IMR-90 (cell line): ENCODE measurements at regions not wholly inside any gene's neighbourhood (a gene's known extent, or its start where the extent isn't known, plus 50 kb on each side); places are given as distances from the start of the nearest gene placed in this dataset.

Experiments
- ATAC-seq: fragments of 200-7000 bp; cut with Tn5 transposase; 2 replicates; pipeline ENCODE4 v1.9.1; 2020; ENCODE audit warnings: low read depth, mild to moderate bottlenecking, moderate library complexity
- BruUV-seq: library from RNA; stranded (reverse); fragments of 400-500 nt; replicated peaks from 2 replicates; lab custom pipeline; 2021; lab: Mats Ljungman, UMichigan
- CTCF ChIA-PET: fragments of 300-600 bp; formaldehyde crosslinking; extraction: SDS; loops from one replicate; lab custom pipeline; 2021; ENCODE audit warnings: antibody characterized with exemption; lab: Yijun Ruan, JAX
- POLR2A ChIA-PET: fragments of 300-600 bp; sonication (Branson Sonifier 250); formaldehyde crosslinking; loops from one replicate; lab custom pipeline; 2022; ENCODE audit warnings: antibody characterized with exemption; ENCODE audit not compliant: unreplicated experiment; lab: Charles Lee
- DNase-seq: peaks from one replicate; pipeline ENCODE4 v3.0.0; 2013
- H2AFZ ChIP-seq: replicated peaks from 2 replicates; pipeline ENCODE3; 2013; ENCODE audit warnings: low read length, mild to moderate bottlenecking; ENCODE audit not compliant: poor library complexity
- H2AK5ac ChIP-seq: 2 replicates; pipeline ENCODE4 v1.6.1; 2013; ENCODE audit warnings: low read depth, low read length, inconsistent platforms
- H2AK9ac ChIP-seq: replicated peaks from 2 replicates; pipeline ENCODE3; 2013; ENCODE audit warnings: mild to moderate bottlenecking, low read depth, low read length, moderate library complexity; ENCODE audit not compliant: poor library complexity
- H2BK120ac ChIP-seq: 2 replicates; pipeline ENCODE4 v1.6.1; 2013; ENCODE audit warnings: low read depth, low read length, inconsistent platforms
- H2BK15ac ChIP-seq: 3 replicates; pipeline ENCODE4 v1.6.1; 2013; ENCODE audit warnings: low read depth, low read length, inconsistent platforms
- H2BK20ac ChIP-seq: 2 replicates; pipeline ENCODE4 v1.6.1; 2013; ENCODE audit warnings: low read depth, mild to moderate bottlenecking, inconsistent platforms, low read length, moderate library complexity
- H2BK5ac ChIP-seq: 2 replicates; pipeline ENCODE4 v1.6.1; 2013; ENCODE audit warnings: mild to moderate bottlenecking, low read depth, low read length, inconsistent platforms; ENCODE audit not compliant: poor library complexity, severe bottlenecking
- H3K14ac ChIP-seq: replicated peaks from 2 replicates; pipeline ENCODE4 v1.6.1; 2013; ENCODE audit warnings: low read depth, low read length, inconsistent platforms
- H3K18ac ChIP-seq: 2 replicates; pipeline ENCODE4 v1.6.1; 2013; ENCODE audit warnings: low read depth, low read length, control low read depth
- H3K23ac ChIP-seq: 2 replicates; pipeline ENCODE4 v1.6.1; 2013; ENCODE audit warnings: low read depth, low read length, inconsistent platforms
- H3K27ac ChIP-seq: 2 replicates; pipeline ENCODE4 v1.5.1; 2013; ENCODE audit warnings: mild to moderate bottlenecking, control low read depth, low read length; ENCODE audit not compliant: insufficient read depth
- H3K27me3 ChIP-seq: 2 replicates; pipeline ENCODE4 v1.6.1; 2013; ENCODE audit warnings: low read length; ENCODE audit not compliant: control insufficient read depth, insufficient read depth
- H3K36me3 ChIP-seq: 2 replicates; pipeline ENCODE4 v1.6.1; 2013; ENCODE audit warnings: low read length, mixed read lengths; ENCODE audit not compliant: control insufficient read depth, insufficient read depth
- H3K4ac ChIP-seq: 2 replicates; pipeline ENCODE4 v1.6.1; 2013; ENCODE audit warnings: low read depth, low read length, inconsistent platforms
- H3K4me1 ChIP-seq: 2 replicates; pipeline ENCODE4 v1.6.1; 2013; ENCODE audit warnings: low read length, mixed read lengths; ENCODE audit not compliant: control insufficient read depth, insufficient read depth
- H3K4me2 ChIP-seq: 2 replicates; pipeline ENCODE4 v1.6.1; 2013; ENCODE audit warnings: low read depth, mild to moderate bottlenecking, control low read depth, low read length, moderate library complexity
- H3K4me3 ChIP-seq: 2 replicates; pipeline ENCODE4 v1.5.1; 2013; ENCODE audit warnings: low read depth, mild to moderate bottlenecking, control low read depth, low read length, moderate library complexity; ENCODE audit not compliant: insufficient read depth
- H3K56ac ChIP-seq: 2 replicates; pipeline ENCODE4 v1.6.1; 2013; ENCODE audit warnings: low read length, inconsistent platforms; ENCODE audit not compliant: insufficient read depth; ENCODE audit errors: extremely low read depth
- H3K79me1 ChIP-seq, 2 experiments: 2 replicates each; pipeline ENCODE4 v1.6.1; 2013; ENCODE audit warnings: low read length in 2 of 2, inconsistent platforms in 1 of 2, low read depth in 1 of 2
- H3K9ac ChIP-seq: 2 replicates; pipeline ENCODE4 v1.6.1; 2013; ENCODE audit warnings: low read depth, low read length, control low read depth
- H3K9me1 ChIP-seq: 2 replicates; pipeline ENCODE4 v1.6.1; 2013; ENCODE audit warnings: low read length, inconsistent platforms; ENCODE audit not compliant: insufficient read depth
- H3K9me3 ChIP-seq: 2 replicates; pipeline ENCODE4 v1.6.1; 2013; ENCODE audit warnings: low read length; ENCODE audit not compliant: control insufficient read depth, insufficient read depth
- H4K20me1 ChIP-seq: 2 replicates; pipeline ENCODE4 v1.6.1; 2013; ENCODE audit warnings: low read length, inconsistent platforms; ENCODE audit not compliant: insufficient read depth
- H4K5ac ChIP-seq: 2 replicates; pipeline ENCODE4 v1.6.1; 2013; ENCODE audit warnings: mild to moderate bottlenecking, low read depth, low read length, control low read depth
- H4K8ac ChIP-seq, 2 experiments: 2 replicates each; pipeline ENCODE4 v1.6.1; 2013; ENCODE audit warnings: low read depth in 2 of 2, low read length in 2 of 2, control low read depth in 1 of 2, inconsistent platforms in 1 of 2
- H4K91ac ChIP-seq: 2 replicates; pipeline ENCODE4 v1.6.1; 2013; ENCODE audit warnings: low read depth, low read length, inconsistent platforms; ENCODE audit not compliant: insufficient read depth
- BHLHE40 ChIP-seq: fragments of 150-350 bp; IDR thresholded peaks from 2 replicates; pipeline ENCODE4 v1.6.1; 2016; ENCODE audit warnings: mild to moderate bottlenecking, low read depth, low read length
- CEBPB ChIP-seq: IDR thresholded peaks from 2 replicates; pipeline ENCODE4 v1.6.1; 2012; ENCODE audit warnings: low read depth, low read length, improper control_type of control experiment
- CHD1 ChIP-seq: IDR thresholded peaks from 2 replicates; pipeline ENCODE4 v1.6.1; 2012; ENCODE audit warnings: low read depth, low read length, improper control_type of control experiment
- FOS ChIP-seq: fragments of 150-350 bp; IDR thresholded peaks from 2 replicates; pipeline ENCODE4 v1.6.1; 2016; ENCODE audit warnings: low read depth, low read length
- MAFK ChIP-seq: IDR thresholded peaks from 2 replicates; pipeline ENCODE4 v1.6.1; 2012; ENCODE audit warnings: low read depth, low read length, improper control_type of control experiment
- MAZ ChIP-seq: IDR thresholded peaks from 2 replicates; pipeline ENCODE4 v1.6.1; 2012; ENCODE audit warnings: low read depth, mild to moderate bottlenecking, low read length, improper control_type of control experiment, moderate library complexity, borderline replicate concordance
- MXI1 ChIP-seq: IDR thresholded peaks from 2 replicates; pipeline ENCODE4 v1.6.1; 2012; ENCODE audit warnings: low read depth, mild to moderate bottlenecking, low read length, moderate library complexity, borderline replicate concordance
- NFE2L2 ChIP-seq: fragments of 150-350 bp; IDR thresholded peaks from 2 replicates; pipeline ENCODE4 v1.6.1; 2016; ENCODE audit warnings: low read depth, mild to moderate bottlenecking, low read length
- POLR2A ChIP-seq: IDR thresholded peaks from 2 replicates; pipeline ENCODE4 v1.6.1; 2012; ENCODE audit warnings: mild to moderate bottlenecking, low read depth, low read length
- RAD21 ChIP-seq: IDR thresholded peaks from 2 replicates; pipeline ENCODE4 v1.6.1; 2012; ENCODE audit warnings: low read length, improper control_type of control experiment
- RCOR1 ChIP-seq: IDR thresholded peaks from 2 replicates; pipeline ENCODE4 v1.6.1; 2012; ENCODE audit warnings: mild to moderate bottlenecking, low read length, improper control_type of control experiment; ENCODE audit not compliant: insufficient replicate concordance
- RFX5 ChIP-seq: IDR thresholded peaks from 2 replicates; pipeline ENCODE4 v1.8.0; 2012; ENCODE audit warnings: low read depth, mild to moderate bottlenecking, low read length, moderate library complexity
- SMC3 ChIP-seq: fragments of 150-350 bp; IDR thresholded peaks from 2 replicates; pipeline ENCODE4 v1.6.1; 2016; ENCODE audit warnings: low read depth, mild to moderate bottlenecking, antibody characterized with exemption, low read length, moderate library complexity
- dilution Hi-C: fragments of 300-500 bp; cut with HindIII; formaldehyde crosslinking; loops from one replicate; pipeline ENCODE4 v1.14.3; 2018; ENCODE audit warnings: low sequenced_read_pairs; ENCODE audit not compliant: unreplicated experiment
- in situ Hi-C: fragments of 300-500 bp; cut with MboI; formaldehyde crosslinking; loops from 3 replicates; pipeline ENCODE4 v1.14.3; 2019; ENCODE audit warnings: low sequenced_read_pairs, inconsistent platforms, mixed read lengths
- intact Hi-C: fragments of 100-400 bp; cut with micrococcal nuclease; formaldehyde crosslinking; loops from 2 replicates; pipeline ENCODE4 v1.10.0; 2022
- TF ChIP-seq, protein P1 (sequence below): conservative IDR thresholded peaks from 2 replicates; pipeline ENCODE4 v1.5.1; 2012; ENCODE audit warnings: mild to moderate bottlenecking, low read depth, low read length, improper control_type of control experiment
- TF ChIP-seq, protein P2 (sequence below): fragments of 150-350 bp; IDR thresholded peaks from 2 replicates; pipeline ENCODE4 v1.6.1; 2017; ENCODE audit warnings: mild to moderate bottlenecking, antibody characterized with exemption, low read length, low read depth
- TF ChIP-seq, protein P3 (sequence below): fragments of 150-350 bp; IDR thresholded peaks from 2 replicates; pipeline ENCODE4 v1.6.1; 2016; ENCODE audit warnings: low read depth, mild to moderate bottlenecking, low read length, moderate library complexity, borderline replicate concordance

DNA sequence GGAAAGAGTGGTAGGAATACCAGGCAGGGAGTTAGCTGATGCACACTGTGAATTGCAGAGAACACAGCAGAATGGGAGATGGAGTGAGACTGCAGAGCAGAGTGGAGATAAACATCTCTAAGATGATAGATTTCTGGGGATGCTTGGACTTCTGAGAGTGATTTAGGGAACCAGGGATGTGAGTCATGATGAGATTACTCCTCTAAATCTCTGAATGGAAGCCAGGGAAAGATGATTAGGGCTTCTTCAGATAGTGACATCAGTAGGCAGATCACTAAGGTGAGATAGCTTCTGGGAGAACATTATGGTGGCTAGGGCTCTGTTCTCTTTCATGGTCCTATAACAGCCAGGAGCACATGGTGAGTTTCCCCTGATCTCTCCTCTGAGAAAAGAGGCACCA lies 501.5 kb upstream of the USP15 start:
- POLR2A ChIA-PET, result no interaction called here
- Histone ChIP-seq H4K20me1 (no peaks in the 10 kb centered on the region), H2BK15ac (no peak overlapping the region), H2AK5ac (no peak overlapping the region), H3K9me1 (no peaks in the 10 kb centered on the region), H3K4me3 (no peak overlapping the region), H3K18ac (no peak overlapping the region), H3K9ac (no peak overlapping the region), H2BK5ac (no peak overlapping the region), H3K56ac (no peak overlapping the region), H2BK120ac (no peak overlapping the region), H3K27ac (no peak overlapping the region), H2AFZ (no peak overlapping the region), H3K4me2 (no peak overlapping the region), H4K8ac (no peak overlapping the region), H3K23ac (no peak overlapping the region), H2BK20ac (no peak overlapping the region), H3K4ac (no peak overlapping the region), H3K79me1 (no peaks in the 10 kb centered on the region), H3K36me3 (no peaks in the 10 kb centered on the region), H4K5ac (no peak overlapping the region), H3K4me1 (no peaks in the 10 kb centered on the region), H4K91ac (no peak overlapping the region), H3K14ac (no peak overlapping the region), H2AK9ac (no peak overlapping the region), H3K27me3 (no peaks in the 10 kb centered on the region), H3K9me3 (peaks cover 5% of the 10 kb centered on the region)
- no TSS peak for BruUV-seq
- in situ Hi-C loops (no loop called here), dilution Hi-C loops (no loop called here), intact Hi-C loops (no loop called here)
- DNase-seq, result no peak
- no peak for ATAC-seq
- CTCF ChIA-PET, result no interaction called here
- TF ChIP-seq RAD21, result no peak
- TF ChIP-seq NFE2L2, result no peak
- TF ChIP-seq CHD1, result no peak
- no peak for TF ChIP-seq RFX5
- TF ChIP-seq, protein P1, sequence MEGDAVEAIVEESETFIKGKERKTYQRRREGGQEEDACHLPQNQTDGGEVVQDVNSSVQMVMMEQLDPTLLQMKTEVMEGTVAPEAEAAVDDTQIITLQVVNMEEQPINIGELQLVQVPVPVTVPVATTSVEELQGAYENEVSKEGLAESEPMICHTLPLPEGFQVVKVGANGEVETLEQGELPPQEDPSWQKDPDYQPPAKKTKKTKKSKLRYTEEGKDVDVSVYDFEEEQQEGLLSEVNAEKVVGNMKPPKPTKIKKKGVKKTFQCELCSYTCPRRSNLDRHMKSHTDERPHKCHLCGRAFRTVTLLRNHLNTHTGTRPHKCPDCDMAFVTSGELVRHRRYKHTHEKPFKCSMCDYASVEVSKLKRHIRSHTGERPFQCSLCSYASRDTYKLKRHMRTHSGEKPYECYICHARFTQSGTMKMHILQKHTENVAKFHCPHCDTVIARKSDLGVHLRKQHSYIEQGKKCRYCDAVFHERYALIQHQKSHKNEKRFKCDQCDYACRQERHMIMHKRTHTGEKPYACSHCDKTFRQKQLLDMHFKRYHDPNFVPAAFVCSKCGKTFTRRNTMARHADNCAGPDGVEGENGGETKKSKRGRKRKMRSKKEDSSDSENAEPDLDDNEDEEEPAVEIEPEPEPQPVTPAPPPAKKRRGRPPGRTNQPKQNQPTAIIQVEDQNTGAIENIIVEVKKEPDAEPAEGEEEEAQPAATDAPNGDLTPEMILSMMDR, result no peak
- TF ChIP-seq, protein P2, sequence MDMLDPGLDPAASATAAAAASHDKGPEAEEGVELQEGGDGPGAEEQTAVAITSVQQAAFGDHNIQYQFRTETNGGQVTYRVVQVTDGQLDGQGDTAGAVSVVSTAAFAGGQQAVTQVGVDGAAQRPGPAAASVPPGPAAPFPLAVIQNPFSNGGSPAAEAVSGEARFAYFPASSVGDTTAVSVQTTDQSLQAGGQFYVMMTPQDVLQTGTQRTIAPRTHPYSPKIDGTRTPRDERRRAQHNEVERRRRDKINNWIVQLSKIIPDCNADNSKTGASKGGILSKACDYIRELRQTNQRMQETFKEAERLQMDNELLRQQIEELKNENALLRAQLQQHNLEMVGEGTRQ, result no peak
- TF ChIP-seq FOS, result no peak
- TF ChIP-seq, protein P3, sequence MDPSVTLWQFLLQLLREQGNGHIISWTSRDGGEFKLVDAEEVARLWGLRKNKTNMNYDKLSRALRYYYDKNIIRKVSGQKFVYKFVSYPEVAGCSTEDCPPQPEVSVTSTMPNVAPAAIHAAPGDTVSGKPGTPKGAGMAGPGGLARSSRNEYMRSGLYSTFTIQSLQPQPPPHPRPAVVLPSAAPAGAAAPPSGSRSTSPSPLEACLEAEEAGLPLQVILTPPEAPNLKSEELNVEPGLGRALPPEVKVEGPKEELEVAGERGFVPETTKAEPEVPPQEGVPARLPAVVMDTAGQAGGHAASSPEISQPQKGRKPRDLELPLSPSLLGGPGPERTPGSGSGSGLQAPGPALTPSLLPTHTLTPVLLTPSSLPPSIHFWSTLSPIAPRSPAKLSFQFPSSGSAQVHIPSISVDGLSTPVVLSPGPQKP, result no peak
- TF ChIP-seq MAZ, result no peak
- no peak for TF ChIP-seq MXI1
- no peak for TF ChIP-seq MAFK
- no peak for TF ChIP-seq RCOR1
- no peak for TF ChIP-seq CEBPB
- TF ChIP-seq POLR2A, result no peak
- no peak for TF ChIP-seq SMC3
- TF ChIP-seq BHLHE40, result no peak
